Mucosa of descending colon (tissue), 3 donors: ENCODE measurements at regions not wholly inside any gene's neighbourhood (a gene's known extent, or its start where the extent isn't known, plus 50 kb on each side); places are given as distances from the start of the nearest gene placed in this dataset.

ENCODE experiments used
- ATAC-seq: fragments of 200-7000 bp; cut with Tn5 transposase; one replicate; pipeline ENCODE4 v1.9.1; 2020; ENCODE audit warnings: mild to moderate bottlenecking, moderate library complexity
- DNase-seq, 3 donors: peaks; one replicate each; pipeline ENCODE4 v3.0.0-alpha.2; 2020
- H3K36me3 ChIP-seq: fragments of 200-600 bp; one replicate; pipeline ENCODE4 v1.8.0; 2021; ENCODE audit warnings: low read depth, mild to moderate bottlenecking
- H3K4me1 ChIP-seq: fragments of 200-600 bp; one replicate; pipeline ENCODE4 v1.8.0; 2021; ENCODE audit warnings: low read depth, mild to moderate bottlenecking
- H3K4me3 ChIP-seq: fragments of 200-600 bp; one replicate; pipeline ENCODE4 v1.8.0; 2021; ENCODE audit warnings: mild to moderate bottlenecking
- H3K9me3 ChIP-seq: fragments of 200-600 bp; one replicate; pipeline ENCODE4 v1.8.0; 2021; ENCODE audit warnings: mild to moderate bottlenecking
- intact Hi-C, 2 donors: fragments of 100-400 bp; cut with DNase I in 1 of 2; cut with micrococcal nuclease in 1 of 2; formaldehyde crosslinking; loops; one replicate each; pipeline versions ENCODE4 v1.11.0 to v1.11.1; 2022; cut with DNase I, micrococcal nuclease
- TF ChIP-seq, protein P1 (sequence below): fragments of 200-600 bp; IDR thresholded peaks from one replicate; pipeline ENCODE4 v1.8.0; 2022; ENCODE audit warnings: antibody characterized with exemption, mild to moderate bottlenecking
- donor health status: DM: no; HTN: no; CAD: no; lungs with moderate emphysema.
- donor health status: DM: no; HTN: no; CAD: no.
- donor health status: DM: no; HTN: yes; CAD: no.

DNA sequence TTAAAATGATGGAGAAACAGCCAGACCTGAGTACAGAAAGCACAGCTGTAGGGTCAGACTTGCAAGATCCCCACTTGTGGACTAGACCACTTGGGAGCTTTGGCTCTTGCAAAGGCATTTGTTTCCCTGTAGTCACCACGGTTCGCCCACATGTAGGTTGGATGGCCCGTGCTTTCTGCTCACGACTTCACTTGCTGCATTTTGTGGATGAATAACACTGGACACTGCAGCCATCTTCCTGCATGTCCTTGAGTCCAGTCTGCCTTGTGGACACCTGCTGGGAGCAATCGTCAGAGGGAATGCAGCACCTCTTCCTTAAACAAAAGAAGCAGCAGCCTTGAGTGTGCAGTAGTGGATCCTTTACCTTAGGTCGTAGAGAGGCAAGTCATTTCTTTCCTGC is 372.9 kb upstream of the IRX2 start:
- intact Hi-C loops = no loop called here
- TF ChIP-seq, protein P1, sequence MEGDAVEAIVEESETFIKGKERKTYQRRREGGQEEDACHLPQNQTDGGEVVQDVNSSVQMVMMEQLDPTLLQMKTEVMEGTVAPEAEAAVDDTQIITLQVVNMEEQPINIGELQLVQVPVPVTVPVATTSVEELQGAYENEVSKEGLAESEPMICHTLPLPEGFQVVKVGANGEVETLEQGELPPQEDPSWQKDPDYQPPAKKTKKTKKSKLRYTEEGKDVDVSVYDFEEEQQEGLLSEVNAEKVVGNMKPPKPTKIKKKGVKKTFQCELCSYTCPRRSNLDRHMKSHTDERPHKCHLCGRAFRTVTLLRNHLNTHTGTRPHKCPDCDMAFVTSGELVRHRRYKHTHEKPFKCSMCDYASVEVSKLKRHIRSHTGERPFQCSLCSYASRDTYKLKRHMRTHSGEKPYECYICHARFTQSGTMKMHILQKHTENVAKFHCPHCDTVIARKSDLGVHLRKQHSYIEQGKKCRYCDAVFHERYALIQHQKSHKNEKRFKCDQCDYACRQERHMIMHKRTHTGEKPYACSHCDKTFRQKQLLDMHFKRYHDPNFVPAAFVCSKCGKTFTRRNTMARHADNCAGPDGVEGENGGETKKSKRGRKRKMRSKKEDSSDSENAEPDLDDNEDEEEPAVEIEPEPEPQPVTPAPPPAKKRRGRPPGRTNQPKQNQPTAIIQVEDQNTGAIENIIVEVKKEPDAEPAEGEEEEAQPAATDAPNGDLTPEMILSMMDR = no peak

DNA sequence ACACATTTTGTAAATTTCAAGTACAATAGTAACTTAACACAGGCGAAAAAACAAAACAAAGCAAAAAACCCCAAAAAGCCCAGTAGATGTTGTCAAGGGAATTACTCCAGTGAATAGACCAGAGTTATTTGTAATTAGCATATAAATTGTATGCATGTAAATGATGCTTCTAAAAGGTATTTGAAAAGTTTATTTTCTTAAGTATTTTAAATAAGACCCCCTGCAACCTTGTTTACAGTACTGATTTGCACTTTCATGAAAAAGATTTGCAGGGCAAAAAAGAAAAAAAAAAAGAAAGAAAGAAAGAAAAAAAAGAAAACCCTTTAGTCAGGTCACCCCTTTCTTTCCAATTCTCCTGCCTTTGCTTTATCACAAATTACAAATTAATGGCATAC is 372.3 kb upstream of the IRX2 start:
- intact Hi-C loops = no loop called here
- TF ChIP-seq, protein P1 = no peak
- H3K4me3 ChIP-seq = no peak overlapping the region
- no peaks in the 10 kb centered on the region for H3K9me3 ChIP-seq
- H3K4me1 ChIP-seq = peaks cover 10% of the 10 kb centered on the region
- DNase-seq (no peak), ATAC-seq (no peak)
- no peaks in the 10 kb centered on the region for H3K36me3 ChIP-seq

More for the DNA sequence above, 372.9 kb upstream of the IRX2 start:
- no peaks in the 10 kb centered on the region for H3K36me3 ChIP-seq
- peaks cover 10% of the 10 kb centered on the region for H3K4me1 ChIP-seq
- ATAC-seq (no peak), DNase-seq (no peak)
- H3K9me3 ChIP-seq = no peaks in the 10 kb centered on the region
- no peak overlapping the region for H3K4me3 ChIP-seq

DNA sequence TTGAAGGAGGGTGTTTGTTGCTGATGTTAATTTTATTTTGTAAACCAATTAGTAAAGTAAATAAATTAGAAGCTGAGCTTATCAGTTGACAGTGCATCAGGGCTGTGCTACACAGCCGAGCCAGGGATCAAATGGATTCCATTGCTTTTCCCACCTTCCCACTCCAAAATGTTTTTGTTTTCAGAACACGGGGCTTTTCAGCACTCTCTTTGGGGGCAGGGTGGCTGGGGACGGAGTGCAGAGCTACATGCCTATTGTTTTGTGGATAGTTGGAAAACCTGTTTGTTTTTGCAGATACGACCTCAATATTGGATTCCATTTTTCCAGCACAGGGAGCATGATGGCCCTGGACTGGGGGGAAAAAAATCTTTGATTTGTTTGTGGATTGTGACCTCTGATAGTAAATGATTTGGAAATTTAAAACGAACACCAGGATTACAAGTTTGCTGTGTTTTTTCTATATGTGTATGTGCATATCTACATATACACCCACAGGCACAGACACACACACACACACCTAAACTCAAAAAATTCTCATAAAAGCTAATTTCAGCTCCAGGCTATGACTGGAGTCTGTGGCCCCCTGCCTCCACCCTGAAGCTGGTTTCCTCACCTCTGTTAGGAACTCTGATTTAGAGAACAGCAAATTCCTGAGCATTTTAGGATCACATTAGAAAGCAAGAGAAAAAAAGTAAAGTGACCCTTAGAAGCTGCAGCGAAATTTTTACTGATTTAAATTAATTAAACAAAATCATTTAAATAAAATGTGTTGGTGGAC is 371.7 kb upstream of the IRX2 start:
- Histone ChIP-seq H3K4me3 (no peak overlapping the region), H3K4me1 (peaks cover 10% of the 10 kb centered on the region), H3K36me3 (no peaks in the 10 kb centered on the region), H3K9me3 (no peaks in the 10 kb centered on the region)
- no peak for DNase-seq
- TF ChIP-seq, protein P1 = no peak
- ATAC-seq = no peak
- intact Hi-C loops = no loop called here

DNA sequence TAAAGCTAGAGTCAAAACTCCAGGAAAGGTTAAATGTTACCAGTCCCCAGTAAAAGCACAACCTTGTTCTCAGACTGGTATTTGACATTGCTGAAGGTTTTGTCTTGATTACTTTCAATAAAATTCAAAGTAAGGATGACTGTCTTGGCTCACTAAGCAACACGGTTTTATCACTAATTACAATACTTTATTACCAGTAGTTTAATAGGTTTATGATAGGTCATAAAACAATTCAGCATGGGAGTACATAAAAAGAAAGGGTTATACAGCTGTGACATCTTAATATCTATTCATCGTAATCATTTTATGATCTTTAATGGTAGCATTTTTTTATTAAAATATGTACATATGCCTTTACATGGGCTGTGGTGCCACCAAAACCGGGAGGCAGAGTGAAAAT is 370.7 kb upstream of the IRX2 start:
- no peak for DNase-seq
- intact Hi-C loops = no loop called here

DNA sequence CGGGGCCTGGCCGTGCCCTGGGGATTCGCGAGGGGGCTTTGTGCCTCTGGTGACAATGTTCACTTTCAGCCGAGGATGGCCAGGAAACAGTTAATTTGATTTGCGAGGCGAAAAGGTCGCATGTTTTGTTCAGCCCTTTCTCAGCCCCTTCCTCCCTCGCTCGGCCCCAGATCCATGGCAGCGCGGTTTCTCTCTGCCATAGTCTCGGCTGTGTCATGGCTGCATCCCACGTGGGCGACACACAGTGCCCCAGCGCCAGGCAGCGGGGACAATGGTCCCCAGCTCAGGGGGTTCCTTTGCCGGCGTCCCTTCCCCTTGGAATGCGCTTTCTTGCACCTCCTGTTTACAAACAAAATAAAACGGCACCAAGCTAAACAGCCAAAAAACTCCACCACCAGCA is 370.3 kb upstream of the IRX2 start:
- no peak for ATAC-seq
- H3K4me1 ChIP-seq = peaks cover 10% of the 10 kb centered on the region

More for the DNA sequence above, 370.7 kb upstream of the IRX2 start:
- Histone ChIP-seq H3K4me3 (no peak overlapping the region), H3K36me3 (no peaks in the 10 kb centered on the region), H3K4me1 (peaks cover 10% of the 10 kb centered on the region), H3K9me3 (no peaks in the 10 kb centered on the region)
- peak; percentile 61 for ATAC-seq
- TF ChIP-seq, protein P1 = no peak

More for the DNA sequence above, 370.3 kb upstream of the IRX2 start:
- TF ChIP-seq, protein P1 = no peak
- intact Hi-C loops = no loop called here
- Histone ChIP-seq H3K9me3 (no peaks in the 10 kb centered on the region), H3K36me3 (no peaks in the 10 kb centered on the region), H3K4me3 (no peak overlapping the region)
- DNase-seq = no peak
